GM12872 (cell line): ENCODE measurements at regions not wholly inside any gene's neighbourhood (a gene's known extent, or its start where the extent isn't known, plus 50 kb on each side); places are given as distances from the start of the nearest gene placed in this dataset.

ENCODE experiments used
- TF ChIP-seq, protein P1 (sequence below): IDR thresholded peaks from 3 replicates; pipeline ENCODE4 v1.5.1; 2011; ENCODE audit warnings: low read depth, mild to moderate bottlenecking, low read length, moderate library complexity; ENCODE audit not compliant: insufficient read depth

DNA sequence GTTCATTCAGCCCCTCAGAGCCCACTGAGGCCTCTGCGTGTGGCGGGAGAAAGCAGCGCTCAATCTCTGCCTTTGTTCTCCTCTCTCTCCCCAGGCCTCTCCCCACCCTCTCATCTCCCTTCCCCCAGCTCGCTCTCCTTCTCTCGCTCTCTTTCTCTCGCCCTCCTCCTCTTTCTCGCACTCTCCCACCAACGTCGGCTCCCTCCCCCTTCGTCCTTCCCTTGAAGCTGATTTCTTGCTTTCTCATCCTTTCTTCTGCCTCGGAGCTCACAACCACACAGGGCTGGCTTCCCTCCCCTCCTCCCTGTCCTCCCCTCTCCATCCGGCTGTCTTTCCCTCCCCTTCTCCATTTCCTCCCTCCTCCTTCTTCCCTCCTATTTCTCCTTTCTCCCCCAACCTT lies 96.4 kb downstream of the LRRC74A start:
- TF ChIP-seq, protein P1, sequence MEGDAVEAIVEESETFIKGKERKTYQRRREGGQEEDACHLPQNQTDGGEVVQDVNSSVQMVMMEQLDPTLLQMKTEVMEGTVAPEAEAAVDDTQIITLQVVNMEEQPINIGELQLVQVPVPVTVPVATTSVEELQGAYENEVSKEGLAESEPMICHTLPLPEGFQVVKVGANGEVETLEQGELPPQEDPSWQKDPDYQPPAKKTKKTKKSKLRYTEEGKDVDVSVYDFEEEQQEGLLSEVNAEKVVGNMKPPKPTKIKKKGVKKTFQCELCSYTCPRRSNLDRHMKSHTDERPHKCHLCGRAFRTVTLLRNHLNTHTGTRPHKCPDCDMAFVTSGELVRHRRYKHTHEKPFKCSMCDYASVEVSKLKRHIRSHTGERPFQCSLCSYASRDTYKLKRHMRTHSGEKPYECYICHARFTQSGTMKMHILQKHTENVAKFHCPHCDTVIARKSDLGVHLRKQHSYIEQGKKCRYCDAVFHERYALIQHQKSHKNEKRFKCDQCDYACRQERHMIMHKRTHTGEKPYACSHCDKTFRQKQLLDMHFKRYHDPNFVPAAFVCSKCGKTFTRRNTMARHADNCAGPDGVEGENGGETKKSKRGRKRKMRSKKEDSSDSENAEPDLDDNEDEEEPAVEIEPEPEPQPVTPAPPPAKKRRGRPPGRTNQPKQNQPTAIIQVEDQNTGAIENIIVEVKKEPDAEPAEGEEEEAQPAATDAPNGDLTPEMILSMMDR = no peak

DNA sequence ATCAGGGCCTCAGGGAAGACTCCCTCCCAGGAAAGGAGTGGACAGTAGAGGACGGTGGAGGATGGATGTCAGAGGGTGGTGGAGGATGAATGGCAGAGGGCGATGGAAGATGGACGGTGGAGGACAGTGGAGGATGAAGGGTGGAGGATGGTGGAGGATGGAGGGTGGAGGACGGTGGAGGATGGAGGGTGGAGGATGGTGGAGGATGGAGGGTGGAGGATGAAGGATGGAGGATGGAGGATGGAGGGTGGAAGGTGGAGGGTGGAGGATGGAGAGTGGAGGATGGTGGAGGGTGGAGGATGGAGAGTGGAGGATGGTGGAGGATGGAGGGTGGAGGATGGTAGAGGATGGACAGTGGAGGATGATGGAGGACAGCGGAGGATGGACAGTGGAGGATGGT lies 95.9 kb downstream of the LRRC74A start:
- TF ChIP-seq, protein P1 = no peak

DNA sequence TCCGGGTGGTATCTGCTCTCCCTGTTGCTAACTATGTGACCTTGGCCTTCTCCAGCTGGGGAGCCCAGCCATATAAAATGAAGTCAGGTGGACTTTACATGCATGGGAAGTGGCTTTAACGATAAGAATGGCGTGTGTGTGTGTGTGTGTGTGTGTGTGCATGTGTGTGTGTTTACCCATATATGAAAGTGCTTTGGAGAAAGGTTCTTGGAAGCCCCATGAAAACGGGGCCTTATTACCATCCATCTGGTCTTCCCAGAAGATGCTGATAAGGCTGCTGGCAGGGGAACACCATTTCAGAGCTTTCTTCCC lies 94.8 kb downstream of the LRRC74A start:
- TF ChIP-seq, protein P1 = no peak

DNA sequence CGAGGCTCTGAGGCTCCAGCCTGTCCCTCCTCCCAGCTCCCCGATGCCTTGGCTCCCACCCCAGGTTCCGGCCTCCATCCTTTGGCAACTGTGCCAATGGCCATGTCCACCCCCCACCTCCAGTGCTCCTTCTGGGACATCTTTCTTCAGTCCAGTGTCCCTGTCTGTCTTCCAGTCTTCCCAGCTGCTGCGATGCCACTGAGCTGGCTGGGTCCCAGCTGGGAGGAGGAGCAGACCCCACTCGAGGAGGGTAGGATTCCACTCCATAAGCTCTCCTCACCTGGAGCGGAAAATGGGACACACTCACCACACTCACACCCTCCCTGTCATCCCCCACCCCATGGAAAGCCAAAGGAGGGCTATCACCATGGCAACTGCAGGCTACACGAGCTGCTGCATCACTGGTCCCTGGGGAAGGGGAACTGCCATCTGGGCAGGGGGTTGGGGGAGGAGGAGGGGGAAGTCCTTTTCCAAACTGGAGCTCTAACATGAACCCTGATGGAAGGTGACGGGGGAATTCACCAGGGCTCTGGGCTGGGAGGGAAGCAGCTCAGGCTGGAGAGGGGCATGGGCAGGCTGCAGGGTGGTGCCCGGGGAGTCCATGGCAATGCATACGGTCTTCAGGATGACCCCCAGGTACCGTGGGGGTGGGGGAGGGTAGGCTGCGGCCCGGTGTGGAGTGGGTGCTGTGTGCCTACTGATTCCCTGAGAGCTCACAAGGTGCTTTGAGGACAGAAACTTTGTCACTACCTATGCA lies 94.3 kb downstream of the LRRC74A start:
- TF ChIP-seq, protein P1 = no peak

DNA sequence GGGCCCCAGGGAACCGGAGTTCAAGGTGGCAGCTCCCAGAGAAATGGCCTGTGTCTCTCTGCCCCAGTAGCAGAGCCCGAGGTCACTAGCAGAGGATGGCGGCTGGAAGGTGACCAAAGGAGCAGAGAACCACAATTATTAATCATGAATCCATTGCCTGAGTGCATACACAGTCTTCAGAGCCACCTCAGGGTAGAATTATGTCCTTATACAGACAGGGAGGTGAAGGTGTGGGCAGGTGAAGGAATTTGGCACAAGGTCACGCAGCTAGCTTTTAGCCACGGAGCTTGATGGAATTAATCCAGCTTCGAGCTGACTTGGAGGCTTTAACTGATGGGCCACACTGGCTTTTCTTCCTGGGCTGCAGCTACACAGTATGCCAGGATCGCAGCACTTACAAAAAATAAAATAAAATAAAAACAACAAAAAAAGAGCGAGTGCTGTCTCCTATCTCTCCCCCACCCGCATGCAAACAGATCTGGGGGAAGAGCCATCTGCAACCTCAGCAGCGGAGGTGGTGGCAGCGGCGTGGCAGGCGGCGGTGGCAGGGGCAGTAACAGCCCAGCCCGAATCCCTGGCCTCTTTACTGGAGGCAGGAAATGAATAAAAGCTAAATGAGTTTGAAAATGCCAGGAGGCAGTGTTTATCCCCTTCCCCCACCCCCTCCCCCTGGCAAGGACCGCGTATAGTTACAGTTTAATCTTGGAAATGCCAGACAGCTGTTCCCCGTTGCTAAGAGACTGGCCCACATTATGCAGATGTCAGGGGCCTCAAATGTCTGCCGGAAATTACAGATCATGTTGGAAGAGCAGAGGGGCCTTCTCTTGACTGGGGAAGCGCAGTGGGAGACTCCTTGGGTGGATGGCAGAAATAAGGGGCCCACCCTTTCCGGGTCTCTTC lies 93.5 kb downstream of the LRRC74A start:
- TF ChIP-seq, protein P1 = no peak
